K562 (cell line): ENCODE measurements at regions not wholly inside any gene's neighbourhood (a gene's known extent, or its start where the extent isn't known, plus 50 kb on each side); places are given as distances from the start of the nearest gene placed in this dataset.

Source experiments
- CBFA2T2 ChIP-seq: fragments of 450-650 bp; conservative IDR thresholded peaks from 2 replicates; pipeline ENCODE4 v1.6.1; 2017; ENCODE audit warnings: mild to moderate bottlenecking
- CEBPZ ChIP-seq: fragments of 150-350 bp; IDR thresholded peaks from 2 replicates; pipeline ENCODE4 v1.6.1; 2014; ENCODE audit warnings: low read depth, mild to moderate bottlenecking, low read length, borderline replicate concordance
- CHCHD3 ChIP-seq: fragments of 250-450 bp; sonication (Bioruptor Pico); IDR thresholded peaks from 2 replicates; pipeline ENCODE4 v2.1.2; 2022; ENCODE audit warnings: mild to moderate bottlenecking
- CTCF ChIP-seq, 3 experiments: IDR thresholded peaks in 2 of 3; conservative IDR thresholded peaks in 1 of 3; 2 replicates each; pipeline ENCODE4 v1.5.1; 2011 to 2012; ENCODE audit warnings: low read length in 3 of 3, mild to moderate bottlenecking in 3 of 3, control low read depth in 2 of 3, improper control_type of control experiment in 1 of 3, inconsistent platforms in 1 of 3, low read depth in 1 of 3, mixed read lengths in 1 of 3, moderate library complexity in 1 of 3; ENCODE audit not compliant: insufficient read depth in 2 of 3
- CTCFL ChIP-seq: IDR thresholded peaks from 2 replicates; pipeline ENCODE4 v1.6.1; 2011; ENCODE audit warnings: borderline replicate concordance, low read depth, mild to moderate bottlenecking, moderate library complexity, low read length; ENCODE audit not compliant: insufficient read depth, poor library complexity, severe bottlenecking
- HMG20A ChIP-seq: fragments of 450-650 bp; formaldehyde crosslinking; conservative IDR thresholded peaks from 2 replicates; pipeline ENCODE4 v1.4.0; 2020; ENCODE audit warnings: mild to moderate bottlenecking, mixed read lengths
- MBD1 ChIP-seq: fragments of 250-450 bp; sonication (Bioruptor Pico); IDR thresholded peaks from 2 replicates; pipeline ENCODE4 v1.8.0; 2022; ENCODE audit warnings: inconsistent platforms
- MTA3 ChIP-seq: fragments of 450-650 bp; formaldehyde crosslinking; IDR thresholded peaks from 2 replicates; pipeline ENCODE4 v1.6.1; 2017; ENCODE audit warnings: mild to moderate bottlenecking, borderline replicate concordance
- NFYB ChIP-seq: IDR thresholded peaks from 2 replicates; pipeline ENCODE4 v1.6.1; 2011; ENCODE audit warnings: mild to moderate bottlenecking, moderate library complexity; ENCODE audit not compliant: insufficient read length; ENCODE audit errors: extremely low read depth
- PHB ChIP-seq: fragments of 250-450 bp; sonication (Bioruptor Pico); IDR thresholded peaks from 2 replicates; pipeline ENCODE4 v1.5.0; 2021
- RBM34 ChIP-seq: fragments of 200-400 bp; formaldehyde crosslinking; IDR thresholded peaks from 2 replicates; pipeline ENCODE4 v1.6.1; 2018; ENCODE audit warnings: low read length, borderline replicate concordance; ENCODE audit not compliant: insufficient read depth
- SAFB ChIP-seq: fragments of 200-400 bp; formaldehyde crosslinking; IDR thresholded peaks from 2 replicates; pipeline ENCODE4 v1.6.1; 2017; ENCODE audit warnings: low read depth, low read length, borderline replicate concordance
- SIN3A ChIP-seq, 2 experiments: fragments of 150-350 bp in 1 of 2; IDR thresholded peaks; 2 replicates each; pipeline ENCODE4 v1.6.1; 2011 to 2016; ENCODE audit warnings: borderline replicate concordance in 2 of 2, low read depth in 2 of 2, low read length in 2 of 2, mild to moderate bottlenecking in 2 of 2, moderate library complexity in 2 of 2; ENCODE audit not compliant: control insufficient read depth in 1 of 2
- USF2 ChIP-seq: sonication (generic); formaldehyde crosslinking; IDR thresholded peaks from 2 replicates; pipeline ENCODE4 v1.5.0; 2020; ENCODE audit warnings: missing genetic modification reagents
- ZBTB7A ChIP-seq: IDR thresholded peaks from 2 replicates; pipeline ENCODE4 v1.6.1; 2011; ENCODE audit warnings: low read depth, mild to moderate bottlenecking, low read length, moderate library complexity, borderline replicate concordance; ENCODE audit not compliant: control insufficient read depth
- ZKSCAN3 ChIP-seq: fragments of 250-450 bp; sonication (Bioruptor Pico); IDR thresholded peaks from 2 replicates; pipeline ENCODE4 v1.4.0; 2020

GRCh38 chr16:85173146-85173980, 61.1 kb upstream of the CIBAR2 start (continued):
- TF ChIP-seq CEBPZ = no peak
- no peak for TF ChIP-seq HMG20A (CRISPR knock-in tag)
- 0 out of 2 replicates have a peak, but pooled peaks have one; percentile 17 for TF ChIP-seq MTA3
- peak; percentile 46; the same call in 1 of the 2 replicates for TF ChIP-seq ZBTB7A
- no peak for TF ChIP-seq RBM34
- TF ChIP-seq USF2 (CRISPR knock-in tag) = no peak; the same call in 1 of the 2 replicates
- TF ChIP-seq CTCFL = no peak
- TF ChIP-seq MBD1 (CRISPR knock-in tag) = no peak
- TF ChIP-seq CHCHD3 (CRISPR knock-in tag) = no peak
- TF ChIP-seq ZKSCAN3 (CRISPR knock-in tag) = no peak
- peak; percentile 59 to 76 (median 69) for TF ChIP-seq CTCF (IDR thresholded peaks at IDR 0.05 in 2 of 3, conservative IDR thresholded peaks at IDR 0.05 in 1 of 3; ENCODE audit: insufficient read depth in 2 of 3, low read depth in 1 of 3, low read length in 3 of 3)
- no peak for TF ChIP-seq NFYB
- peak; percentile 48; the same call in 1 of the 2 replicates for TF ChIP-seq CBFA2T2
- no peak for TF ChIP-seq SAFB
- TF ChIP-seq PHB (CRISPR knock-in tag) = no peak
- peak; percentile 27 to 78; a peak in 1 of 4 replicates for TF ChIP-seq SIN3A (IDR thresholded peaks at IDR 0.05; ENCODE audit: borderline replicate concordance in 2 of 2, control insufficient read depth in 1 of 2, low read depth in 2 of 2, low read length in 2 of 2)
